Renal cortical epithelial cell (primary cell): ENCODE measurements at regions not wholly inside any gene's neighbourhood (a gene's known extent, or its start where the extent isn't known, plus 50 kb on each side); places are given as distances from the start of the nearest gene placed in this dataset.
A peak's percentile ranks its signal among the peaks of the same experiment; 100 is the strongest.

Experiments
- DNase-seq: peaks from one replicate; pipeline ENCODE4 v3.0.0-alpha.2; 2011; ENCODE audit warnings: low read depth

DNA sequence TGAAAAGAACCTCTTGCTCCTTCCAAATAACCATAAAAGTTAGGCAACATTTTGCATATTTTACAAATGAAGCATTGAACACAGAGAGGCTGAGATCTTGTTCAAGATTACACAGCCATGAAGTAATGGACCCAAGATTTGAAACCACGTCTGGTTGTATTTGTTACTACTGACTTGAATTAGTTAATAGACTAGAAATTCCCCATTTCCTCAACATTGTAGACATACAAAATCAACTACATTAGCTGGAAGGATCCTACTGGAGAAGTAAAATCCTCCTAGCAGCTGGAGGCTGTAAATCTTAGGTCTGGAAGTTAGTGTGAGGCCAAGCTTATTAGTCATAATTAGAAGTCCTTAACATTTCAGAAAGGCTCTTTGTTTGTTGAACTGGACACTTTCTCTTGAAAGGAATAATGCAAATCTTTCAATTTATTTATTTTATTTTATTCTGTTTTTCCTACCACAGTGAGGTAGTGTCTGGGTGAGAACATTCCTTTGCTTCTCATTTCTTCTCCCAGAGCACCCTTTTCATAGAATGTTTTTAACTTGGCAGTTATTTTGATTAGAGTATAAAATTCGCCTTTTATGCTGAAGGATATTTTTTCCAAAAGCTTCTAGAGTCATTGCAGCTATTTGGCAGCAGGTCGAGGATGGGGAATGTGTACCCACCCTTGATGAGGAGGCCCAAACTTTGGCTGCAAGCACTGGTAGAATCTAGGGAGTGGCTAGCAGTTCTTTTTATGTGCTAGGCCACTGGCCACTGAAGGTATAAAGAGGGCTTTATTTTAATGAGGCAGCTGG lies 62.0 kb upstream of the CLNK start:
- DNase-seq: no peak

DNA sequence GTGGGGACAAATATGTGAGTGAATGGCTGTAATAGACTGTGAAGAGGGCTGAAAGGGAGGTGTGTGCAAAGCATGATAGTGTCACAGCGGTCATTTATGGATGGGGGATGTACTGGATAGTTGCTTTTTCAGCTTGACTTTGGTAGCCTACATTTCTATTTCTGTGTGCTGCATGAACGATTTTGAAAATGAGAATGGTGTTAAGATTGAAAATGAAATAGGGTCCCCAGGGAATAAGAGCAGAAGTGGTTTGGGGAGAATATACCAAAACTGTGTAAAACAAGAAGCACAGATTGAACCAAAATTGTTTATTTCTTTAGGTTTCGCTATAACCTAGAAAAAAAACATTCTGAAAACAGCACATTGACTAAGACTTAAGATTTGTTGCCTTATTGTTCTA lies 58.8 kb upstream of the CLNK start:
- no peak for DNase-seq

DNA sequence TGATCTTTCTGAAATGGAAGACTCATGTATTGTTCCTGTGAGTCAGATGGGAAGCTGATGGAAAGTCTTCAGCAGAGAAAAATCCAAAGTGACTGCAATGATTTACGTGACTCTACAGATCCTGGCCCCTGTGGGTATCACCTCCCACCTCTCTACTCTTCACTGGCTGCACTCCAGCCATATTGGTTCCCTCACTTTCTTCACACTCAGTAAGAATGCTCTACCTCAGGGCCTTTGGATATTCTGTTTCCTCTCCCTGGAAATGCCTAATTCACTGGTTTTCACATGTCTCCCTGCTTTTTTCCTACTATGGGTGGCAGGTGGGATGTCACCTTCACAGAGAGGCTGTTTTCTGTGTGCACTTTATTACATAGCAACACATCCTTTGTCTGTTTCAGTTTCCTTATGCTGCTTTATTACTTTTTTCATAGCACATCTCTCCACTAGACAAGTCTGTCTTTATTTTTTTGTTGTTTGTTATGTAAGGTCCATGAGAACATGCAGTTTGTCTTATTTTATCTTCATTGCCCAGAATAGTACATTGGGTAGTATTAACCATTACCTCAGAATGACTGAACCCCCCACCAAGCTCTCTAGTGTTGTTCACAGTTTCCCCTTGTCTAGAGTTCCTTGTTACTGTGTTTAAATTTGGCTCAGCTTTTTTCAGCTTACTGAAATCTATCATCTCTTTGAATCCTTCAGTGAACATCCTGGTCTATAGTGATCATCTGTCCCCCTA lies 57.6 kb upstream of the CLNK start:
- no peak for DNase-seq

DNA sequence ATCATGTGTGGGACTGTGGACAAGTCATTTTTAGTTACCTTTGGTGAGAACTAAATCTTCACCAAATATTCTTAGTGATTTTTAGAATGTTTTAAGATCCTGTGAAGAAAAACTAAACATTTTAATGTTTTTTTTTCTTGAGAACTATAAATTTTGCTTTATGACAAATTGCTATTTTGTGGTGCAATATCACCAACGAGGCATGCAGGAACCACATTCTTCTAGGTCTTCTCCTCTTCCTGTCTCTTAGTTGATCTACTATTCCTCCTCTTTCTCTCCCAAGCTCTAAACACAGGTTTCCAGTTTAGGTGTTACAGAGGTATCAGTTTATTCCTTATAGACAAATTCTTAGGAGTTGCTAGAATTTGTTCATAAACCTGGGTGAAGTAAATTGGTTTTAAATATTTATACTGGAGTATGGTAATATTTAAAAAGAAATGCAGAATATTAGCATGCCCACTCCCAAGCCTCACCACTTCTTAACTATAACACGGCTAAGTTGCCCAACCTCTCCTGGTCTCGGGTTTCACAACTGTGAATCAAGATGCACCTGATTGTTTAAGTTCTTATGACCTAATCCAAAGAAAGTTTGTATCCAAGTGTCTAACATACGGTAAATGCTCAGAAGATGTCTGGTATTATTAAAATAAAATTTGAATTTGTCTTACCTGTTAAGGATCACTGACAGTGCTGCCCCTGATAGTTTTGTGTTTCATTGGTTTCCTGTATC lies 56.5 kb upstream of the CLNK start:
- DNase-seq: no peak

DNA sequence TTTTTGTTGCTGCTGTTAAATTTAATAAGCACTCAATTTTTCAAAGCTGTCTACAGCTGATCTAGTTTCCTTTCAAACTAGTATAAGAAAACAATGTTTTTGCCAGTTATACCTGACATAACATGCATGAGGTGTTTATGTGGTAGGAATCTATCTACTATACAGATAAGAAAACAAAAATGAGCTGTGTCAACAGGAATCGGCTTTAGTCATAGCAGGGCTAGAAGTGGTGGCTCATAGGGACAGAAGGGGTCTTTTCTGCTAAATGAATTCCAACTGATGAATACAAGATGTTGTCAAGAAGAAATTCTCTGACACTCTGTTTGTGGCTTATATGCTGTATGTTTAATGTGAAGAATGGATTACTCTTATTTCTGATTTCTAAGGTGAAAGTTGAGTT lies 55.7 kb upstream of the CLNK start:
- DNase-seq: no peak

DNA sequence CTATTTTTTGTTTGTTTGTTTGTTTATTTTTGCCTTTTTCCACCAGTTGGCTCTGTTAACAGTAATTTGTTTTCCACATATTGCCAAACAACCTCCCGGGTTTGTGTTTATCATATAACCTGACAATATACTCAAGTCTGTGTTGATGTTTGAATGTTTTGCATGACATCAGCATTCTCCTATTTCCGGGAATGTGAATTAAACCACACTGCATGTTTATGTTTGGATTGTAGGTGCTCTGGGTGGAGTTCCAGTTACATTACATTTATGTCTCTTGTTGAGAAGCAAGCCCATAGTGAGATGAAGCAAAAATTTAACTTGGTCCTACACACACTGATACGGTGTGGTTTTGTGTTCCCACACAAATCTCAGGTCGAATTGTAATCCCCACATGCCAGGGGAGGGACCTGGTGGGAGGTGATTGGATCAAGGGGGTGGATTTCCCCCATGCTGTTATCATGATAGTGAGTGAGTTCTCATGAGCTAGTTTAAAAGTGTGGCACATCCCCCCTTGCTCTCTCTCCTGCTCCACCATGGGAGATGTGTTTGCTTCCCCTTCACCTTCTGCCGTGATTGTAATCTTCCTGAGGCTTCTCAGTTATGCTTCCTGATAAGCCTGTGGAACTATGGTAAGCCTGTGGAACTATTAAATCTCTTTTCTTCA lies 54.4 kb upstream of the CLNK start:
- DNase-seq: no peak

DNA sequence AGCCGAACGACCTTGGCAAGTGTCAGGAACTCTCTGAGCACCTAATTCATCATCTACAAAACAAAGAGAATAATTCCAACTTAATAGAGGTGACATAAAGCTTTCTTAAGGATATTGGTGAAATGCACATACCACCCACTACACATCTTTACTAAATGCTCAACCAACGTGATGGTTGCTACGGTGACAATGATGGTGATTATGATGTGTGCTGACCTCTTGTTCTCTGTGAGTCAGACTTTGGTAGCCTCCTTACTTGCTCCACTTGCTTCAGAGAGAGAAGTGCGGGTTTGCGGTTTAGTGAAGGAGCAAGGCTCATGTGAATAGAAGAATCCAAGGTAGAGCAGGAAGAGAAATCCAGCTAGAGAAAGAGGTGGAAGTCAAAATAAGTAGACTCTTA lies 52.8 kb upstream of the CLNK start:
- peak; percentile 6 for DNase-seq

DNA sequence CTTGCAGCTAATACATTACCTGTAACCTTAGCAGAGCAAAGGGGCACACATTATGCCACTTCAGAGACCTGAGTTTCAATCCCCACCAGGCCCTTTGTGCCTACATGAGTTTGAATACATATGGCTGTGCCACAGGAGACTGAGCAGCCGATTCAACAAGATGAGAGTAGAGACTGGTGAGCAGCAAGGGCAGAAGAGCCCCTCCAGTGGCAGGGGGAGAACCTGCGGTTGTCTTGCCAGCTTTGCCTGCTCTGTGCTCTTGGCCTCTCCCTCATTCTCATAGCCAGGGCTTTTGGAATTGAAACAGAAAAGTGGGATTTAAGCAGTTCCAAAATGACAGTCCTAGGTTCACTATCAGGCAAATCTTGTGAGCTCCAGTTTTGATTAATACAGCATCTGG lies 52.3 kb upstream of the CLNK start:
- no peak for DNase-seq

DNA sequence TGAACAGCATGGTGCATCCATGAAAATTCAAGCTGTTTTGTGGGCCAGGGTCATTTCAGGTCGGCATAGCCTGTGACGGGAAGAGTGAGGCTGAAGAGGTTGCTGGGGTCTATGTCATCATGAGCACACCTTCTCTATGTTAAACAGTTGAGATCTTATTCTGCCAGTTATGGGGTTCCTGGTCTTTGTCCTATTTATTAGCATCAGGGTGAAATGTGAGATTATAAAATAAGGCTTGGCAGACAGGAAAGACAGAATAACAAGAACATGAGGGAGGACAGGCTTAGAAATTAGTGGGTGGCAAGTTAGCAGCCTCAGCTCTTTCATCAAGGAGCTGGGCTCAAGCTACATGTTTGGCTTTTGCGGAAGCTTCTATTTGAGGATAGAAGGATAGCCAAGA lies 51.7 kb upstream of the CLNK start:
- no peak for DNase-seq

DNA sequence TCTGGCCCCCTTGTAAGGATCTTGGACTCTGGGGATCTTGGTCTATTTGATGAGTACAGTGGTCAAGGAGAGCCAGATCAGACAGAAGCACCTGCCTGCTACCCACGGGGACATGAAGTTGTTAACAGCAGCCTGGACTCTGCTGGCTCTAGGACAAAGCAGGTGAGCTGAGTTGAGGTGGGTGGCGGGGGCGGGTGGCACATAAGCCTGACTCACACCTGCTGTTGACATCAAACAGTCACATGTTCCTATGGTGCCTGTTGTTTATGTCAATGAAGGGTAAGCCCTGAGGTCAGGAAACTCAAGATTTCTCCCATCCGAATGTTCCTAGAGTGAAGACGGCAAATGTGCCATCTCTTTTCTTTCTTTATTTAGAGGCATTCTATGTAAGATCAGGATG lies 50.1 kb upstream of the CLNK start:
- no peak for DNase-seq
